ENCODE measurements at regions not wholly inside any gene's neighbourhood (a gene's known extent, or its start where the extent isn't known, plus 50 kb on each side); places are given as distances from the start of the nearest gene placed in this dataset.

DNA sequence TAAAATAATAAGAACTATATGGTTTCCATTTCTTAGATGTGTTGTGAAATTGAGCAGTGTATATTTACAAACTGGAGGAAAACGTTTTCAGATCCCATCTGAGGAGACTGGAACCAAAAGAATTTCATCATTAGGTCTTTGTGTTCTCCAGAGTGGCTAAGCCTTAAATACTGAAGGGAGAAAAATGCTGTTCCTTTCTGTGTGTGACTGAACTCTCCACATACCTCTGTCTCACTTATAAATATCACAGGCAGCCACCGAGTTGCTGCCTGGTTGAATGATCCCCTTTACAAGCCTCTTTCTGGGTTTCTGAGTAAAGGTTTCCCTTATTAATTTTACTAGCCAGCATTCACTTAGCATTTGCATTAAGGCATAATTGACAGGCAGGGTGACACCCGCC, 913.9 kb upstream of the NR2F2 start:
- no peak overlapping the region for H3K27ac ChIP-seq (ENCODE audit: low read length)
- no peaks in the 10 kb centered on the region for H3K27me3 ChIP-seq (ENCODE audit: low read depth, low read length)
- no peaks in the 10 kb centered on the region for H3K9me3 ChIP-seq (ENCODE audit: control insufficient read depth in 1 of 2, low read length in 2 of 2)
- no peak overlapping the region for H3K4me3 ChIP-seq (ENCODE audit: low read depth in 1 of 2, low read length in 2 of 2)
- no peaks in the 10 kb centered on the region for H3K36me3 ChIP-seq (ENCODE audit: control insufficient read depth in 1 of 2, insufficient read depth in 2 of 2, low read length in 2 of 2)
- peaks cover 0 to 5% of the 10 kb centered on the region in 2 donors for H3K4me1 ChIP-seq (ENCODE audit: control insufficient read depth in 1 of 2, insufficient read depth in 2 of 2, low read length in 2 of 2)

DNA sequence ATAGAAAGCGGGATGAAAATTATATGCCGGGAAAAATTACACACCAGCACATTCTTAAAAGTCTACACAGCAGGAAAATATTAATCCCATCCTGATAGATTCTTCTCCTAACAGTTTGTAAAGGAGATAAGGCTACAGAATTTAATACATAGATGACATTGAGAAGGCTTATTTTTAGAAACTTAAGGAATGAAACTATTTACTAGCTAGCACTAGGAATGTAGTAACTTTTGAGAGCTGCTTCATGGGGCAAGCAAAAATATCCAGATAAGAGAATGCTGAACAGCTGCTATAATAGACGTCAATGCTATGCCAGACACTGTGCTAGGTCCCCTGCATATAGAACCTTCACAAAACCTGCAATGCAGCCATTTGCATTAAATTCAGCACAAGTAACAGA, 912.7 kb upstream of the NR2F2 start:
- Histone ChIP-seq H3K27me3 (ENCODE audit: low read depth, low read length) (no peaks in the 10 kb centered on the region), H3K4me1 (ENCODE audit: control insufficient read depth in 1 of 2, insufficient read depth in 2 of 2, low read length in 2 of 2) (peaks cover 0 to 5% of the 10 kb centered on the region in 2 donors), H3K36me3 (ENCODE audit: control insufficient read depth in 1 of 2, insufficient read depth in 2 of 2, low read length in 2 of 2) (no peaks in the 10 kb centered on the region), H3K4me3 (ENCODE audit: low read depth in 1 of 2, low read length in 2 of 2) (no peak overlapping the region), H3K9me3 (ENCODE audit: control insufficient read depth in 1 of 2, low read length in 2 of 2) (no peaks in the 10 kb centered on the region), H3K27ac (ENCODE audit: low read length) (no peak overlapping the region)

DNA sequence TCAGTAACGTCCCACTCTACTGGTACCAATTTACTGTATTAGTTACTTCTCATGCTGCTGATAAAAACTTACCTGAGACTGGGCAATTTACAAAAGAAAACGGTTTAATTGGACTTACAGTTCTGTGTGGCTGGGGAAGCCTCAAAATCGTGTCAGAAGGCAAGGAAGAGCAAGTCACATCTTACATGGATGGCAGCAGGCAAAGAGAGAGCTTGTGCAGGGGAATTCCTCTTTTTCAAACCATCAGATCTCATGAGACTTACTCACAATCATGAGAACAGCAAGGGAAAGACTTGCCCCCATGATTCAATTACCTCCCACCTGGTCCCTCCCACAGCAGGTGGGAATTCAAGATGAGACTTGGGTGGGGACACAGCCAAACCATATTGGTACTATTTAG, 908.2 kb upstream of the NR2F2 start:
- no peaks in the 10 kb centered on the region for H3K36me3 ChIP-seq (ENCODE audit: control insufficient read depth in 1 of 2, insufficient read depth in 2 of 2, low read length in 2 of 2)
- H3K9me3 ChIP-seq (ENCODE audit: control insufficient read depth in 1 of 2, low read length in 2 of 2): no peaks in the 10 kb centered on the region
- no peak overlapping the region for H3K27ac ChIP-seq (ENCODE audit: low read length)
- no peaks in the 10 kb centered on the region for H3K27me3 ChIP-seq (ENCODE audit: low read depth, low read length)
- H3K4me3 ChIP-seq (ENCODE audit: low read depth in 1 of 2, low read length in 2 of 2): no peak overlapping the region
- peaks cover 0 to 5% of the 10 kb centered on the region in 2 donors for H3K4me1 ChIP-seq (ENCODE audit: control insufficient read depth in 1 of 2, insufficient read depth in 2 of 2, low read length in 2 of 2)

DNA sequence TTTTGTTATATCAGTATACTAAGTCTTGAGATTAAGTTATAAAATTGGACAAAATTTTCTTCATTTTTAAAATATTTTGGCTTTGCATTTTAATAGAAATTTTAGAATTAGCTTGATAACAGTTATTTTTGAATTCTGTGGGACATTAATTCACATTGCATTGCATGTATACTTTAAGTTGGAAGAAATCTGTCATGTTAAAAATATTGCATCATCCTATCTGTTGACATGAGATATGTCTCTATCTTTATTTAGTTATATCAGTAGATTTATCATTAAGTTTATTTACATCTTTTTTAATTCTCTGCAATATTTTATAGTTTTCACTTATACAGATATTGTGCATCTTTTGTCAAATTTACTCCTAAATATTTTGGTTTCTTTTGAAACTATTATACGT, 904.6 kb upstream of the NR2F2 start:
- no peaks in the 10 kb centered on the region for H3K36me3 ChIP-seq (ENCODE audit: control insufficient read depth in 1 of 2, insufficient read depth in 2 of 2, low read length in 2 of 2)
- no peaks in the 10 kb centered on the region for H3K27me3 ChIP-seq (ENCODE audit: low read depth, low read length)
- no peaks in the 10 kb centered on the region for H3K9me3 ChIP-seq (ENCODE audit: control insufficient read depth in 1 of 2, low read length in 2 of 2)
- no peak overlapping the region for H3K4me3 ChIP-seq (ENCODE audit: low read depth in 1 of 2, low read length in 2 of 2)
- no peaks in the 10 kb centered on the region for H3K4me1 ChIP-seq (ENCODE audit: control insufficient read depth in 1 of 2, insufficient read depth in 2 of 2, low read length in 2 of 2)
- H3K27ac ChIP-seq (ENCODE audit: low read length): no peak overlapping the region

DNA sequence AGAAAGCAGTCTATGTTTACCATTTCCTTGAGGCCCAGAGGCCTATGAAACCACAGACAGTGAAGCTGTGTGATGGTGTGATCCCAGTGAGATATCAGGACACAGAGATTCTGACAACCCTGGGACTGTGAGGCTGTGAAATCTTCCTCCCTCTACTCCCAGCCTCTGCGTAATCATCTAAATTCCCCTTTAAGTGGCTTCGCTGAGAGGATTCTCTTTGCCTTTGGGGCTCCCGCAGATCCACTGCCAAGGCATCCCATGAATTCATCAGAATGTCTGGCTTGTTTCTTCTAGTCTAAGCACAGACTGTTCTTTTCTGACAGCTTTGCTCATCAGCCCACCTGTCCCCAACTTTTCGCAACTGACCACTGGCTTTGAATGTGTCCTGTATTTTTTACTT, 901.2 kb upstream of the NR2F2 start:
- Histone ChIP-seq H3K27ac (ENCODE audit: low read length) (no peak overlapping the region), H3K36me3 (ENCODE audit: control insufficient read depth in 1 of 2, insufficient read depth in 2 of 2, low read length in 2 of 2) (no peaks in the 10 kb centered on the region), H3K4me3 (ENCODE audit: low read depth in 1 of 2, low read length in 2 of 2) (no peak overlapping the region), H3K9me3 (ENCODE audit: control insufficient read depth in 1 of 2, low read length in 2 of 2) (no peaks in the 10 kb centered on the region), H3K4me1 (ENCODE audit: control insufficient read depth in 1 of 2, insufficient read depth in 2 of 2, low read length in 2 of 2) (no peaks in the 10 kb centered on the region), H3K27me3 (ENCODE audit: low read depth, low read length) (no peaks in the 10 kb centered on the region)

DNA sequence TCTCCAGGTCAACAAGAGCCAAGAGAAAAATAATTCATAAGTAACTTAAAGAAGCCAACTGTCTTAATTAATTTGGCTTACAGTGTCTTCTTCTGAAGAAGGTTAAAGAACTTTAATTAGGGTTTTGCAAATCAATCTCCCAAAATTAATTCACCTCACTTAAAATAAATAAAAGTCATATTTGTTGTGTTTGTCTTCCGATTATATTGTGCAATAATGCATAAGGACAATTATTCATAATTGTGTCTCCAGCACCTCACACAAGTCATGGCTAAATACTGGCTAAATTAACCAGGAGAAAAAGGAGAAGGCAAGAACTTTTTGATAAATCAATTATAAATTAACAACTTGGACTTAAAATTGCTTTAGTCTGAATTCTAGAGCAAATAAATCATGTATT, 899.0 kb upstream of the NR2F2 start:
- Histone ChIP-seq H3K9me3 (ENCODE audit: control insufficient read depth in 1 of 2, low read length in 2 of 2) (no peaks in the 10 kb centered on the region), H3K4me3 (ENCODE audit: low read depth in 1 of 2, low read length in 2 of 2) (no peak overlapping the region), H3K4me1 (ENCODE audit: control insufficient read depth in 1 of 2, insufficient read depth in 2 of 2, low read length in 2 of 2) (no peaks in the 10 kb centered on the region), H3K27ac (ENCODE audit: low read length) (no peak overlapping the region), H3K27me3 (ENCODE audit: low read depth, low read length) (no peaks in the 10 kb centered on the region), H3K36me3 (ENCODE audit: control insufficient read depth in 1 of 2, insufficient read depth in 2 of 2, low read length in 2 of 2) (no peaks in the 10 kb centered on the region)

DNA sequence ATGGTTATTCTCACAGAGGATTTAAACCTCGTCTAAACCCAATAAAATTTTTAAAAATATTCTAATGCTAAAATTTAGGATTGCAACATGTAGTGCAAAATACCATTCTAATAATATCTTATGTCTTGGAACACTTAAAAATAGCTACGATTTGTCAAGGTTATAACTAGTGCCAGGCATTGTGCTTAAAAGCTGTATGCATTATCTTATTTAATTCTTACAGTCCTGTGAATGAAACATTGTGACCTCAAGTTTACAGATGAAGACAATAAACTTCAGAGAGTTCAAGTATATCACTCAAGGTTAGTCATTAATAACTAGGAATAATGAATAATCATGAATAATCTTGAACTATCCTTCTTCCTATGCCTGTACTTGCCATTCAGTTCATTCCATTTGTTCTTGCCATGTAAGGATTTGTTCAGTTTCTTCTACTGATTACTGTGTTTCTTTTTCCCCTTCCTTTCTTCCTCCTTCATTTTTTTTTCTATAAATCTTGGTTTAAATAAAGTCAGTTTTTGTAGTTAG, 897.6 kb upstream of the NR2F2 start:
- Histone ChIP-seq H3K36me3 (ENCODE audit: control insufficient read depth in 1 of 2, insufficient read depth in 2 of 2, low read length in 2 of 2) (no peaks in the 10 kb centered on the region), H3K4me1 (ENCODE audit: control insufficient read depth in 1 of 2, insufficient read depth in 2 of 2, low read length in 2 of 2) (no peaks in the 10 kb centered on the region), H3K9me3 (ENCODE audit: control insufficient read depth in 1 of 2, low read length in 2 of 2) (no peaks in the 10 kb centered on the region), H3K27ac (ENCODE audit: low read length) (no peak overlapping the region), H3K27me3 (ENCODE audit: low read depth, low read length) (no peaks in the 10 kb centered on the region), H3K4me3 (ENCODE audit: low read depth in 1 of 2, low read length in 2 of 2) (no peak overlapping the region)

DNA sequence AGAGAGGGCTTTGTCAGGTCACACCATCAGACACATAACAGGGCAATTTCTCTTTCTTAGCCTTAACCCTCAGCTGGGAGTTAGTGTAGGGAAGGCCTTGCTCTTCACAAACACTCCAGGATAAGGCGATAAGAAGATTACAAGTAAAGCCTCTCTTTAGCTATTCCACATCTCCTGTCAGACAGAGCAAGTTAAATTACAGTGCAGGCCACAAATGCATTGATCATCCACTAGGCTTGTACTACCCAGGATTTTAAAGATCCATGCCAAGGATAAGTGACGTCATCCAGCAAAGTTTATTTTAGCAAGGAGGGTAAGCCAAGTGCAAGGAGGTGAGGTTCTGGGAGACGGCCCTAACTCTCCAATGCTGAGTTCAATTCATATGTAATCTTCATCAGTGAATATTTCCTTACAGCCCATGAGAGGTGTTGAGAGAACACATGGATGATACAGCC, 890.6 kb upstream of the NR2F2 start:
- no peaks in the 10 kb centered on the region for H3K36me3 ChIP-seq (ENCODE audit: control insufficient read depth in 1 of 2, insufficient read depth in 2 of 2, low read length in 2 of 2)
- no peak overlapping the region for H3K27ac ChIP-seq (ENCODE audit: low read length)
- no peak overlapping the region for H3K4me3 ChIP-seq (ENCODE audit: low read depth in 1 of 2, low read length in 2 of 2)
- no peaks in the 10 kb centered on the region for H3K9me3 ChIP-seq (ENCODE audit: control insufficient read depth in 1 of 2, low read length in 2 of 2)
- no peaks in the 10 kb centered on the region for H3K27me3 ChIP-seq (ENCODE audit: low read depth, low read length)
- H3K4me1 ChIP-seq (ENCODE audit: control insufficient read depth in 1 of 2, insufficient read depth in 2 of 2, low read length in 2 of 2): peaks cover 0 to 4% of the 10 kb centered on the region in 2 donors

DNA sequence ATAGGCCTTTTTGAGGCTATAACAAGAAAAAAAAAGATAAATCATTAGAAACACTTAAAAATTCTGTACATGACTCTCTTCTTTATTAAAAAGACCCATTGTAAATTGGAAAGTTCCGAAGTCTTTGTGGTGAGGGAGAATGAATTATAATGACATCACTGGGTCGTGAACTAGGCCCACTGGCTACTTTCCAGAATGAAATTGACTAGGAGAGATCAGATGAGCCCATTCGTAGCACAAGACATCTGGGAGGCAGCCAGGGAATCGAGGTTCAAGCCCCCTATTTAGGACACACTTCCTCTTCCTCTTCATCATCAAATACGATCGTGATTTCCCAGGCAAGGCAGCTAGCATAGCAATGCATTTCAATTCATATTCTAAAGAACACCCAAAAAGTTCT, 889.8 kb upstream of the NR2F2 start:
- H3K4me3 ChIP-seq (ENCODE audit: low read depth in 1 of 2, low read length in 2 of 2): no peak overlapping the region
- no peaks in the 10 kb centered on the region for H3K27me3 ChIP-seq (ENCODE audit: low read depth, low read length)
- H3K4me1 ChIP-seq (ENCODE audit: control insufficient read depth in 1 of 2, insufficient read depth in 2 of 2, low read length in 2 of 2): peaks cover 0 to 4% of the 10 kb centered on the region in 2 donors
- H3K27ac ChIP-seq (ENCODE audit: low read length): no peak overlapping the region
- no peaks in the 10 kb centered on the region for H3K36me3 ChIP-seq (ENCODE audit: control insufficient read depth in 1 of 2, insufficient read depth in 2 of 2, low read length in 2 of 2)
- H3K9me3 ChIP-seq (ENCODE audit: control insufficient read depth in 1 of 2, low read length in 2 of 2): no peaks in the 10 kb centered on the region

DNA sequence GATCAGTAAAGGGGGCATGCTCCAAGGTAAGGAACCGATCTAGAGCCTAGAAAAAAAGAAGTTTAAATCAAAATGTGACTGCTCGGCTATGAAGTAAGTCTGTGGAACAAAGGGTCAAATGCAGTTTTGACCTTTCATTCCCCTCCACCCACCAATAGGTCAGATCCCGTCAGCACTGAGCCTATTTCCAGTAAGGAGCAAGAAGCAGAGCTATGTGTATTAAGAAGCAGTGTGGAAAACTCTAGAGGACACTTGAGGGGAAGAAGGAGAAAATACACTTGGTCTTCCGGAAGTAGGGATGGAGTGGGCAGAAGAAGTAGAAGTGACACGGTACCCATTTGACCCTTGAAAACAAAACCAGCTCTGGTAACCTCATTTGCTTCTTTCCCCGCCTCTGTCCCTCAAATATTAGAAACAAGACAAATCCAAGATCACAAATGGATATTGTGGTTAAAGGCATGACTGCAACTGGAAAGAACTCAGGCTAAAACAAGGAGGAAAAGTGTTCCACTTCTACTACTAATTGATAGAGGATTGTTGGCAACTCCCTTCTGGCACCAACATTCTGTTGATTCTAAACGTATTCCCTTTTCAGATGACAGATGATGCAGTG, 888.3 kb upstream of the NR2F2 start:
- peak overlapping the region; percentile 3 for H3K27ac ChIP-seq (ENCODE audit: low read length)
- no peaks in the 10 kb centered on the region for H3K36me3 ChIP-seq (ENCODE audit: control insufficient read depth in 1 of 2, insufficient read depth in 2 of 2, low read length in 2 of 2)
- H3K4me3 ChIP-seq (ENCODE audit: low read depth in 1 of 2, low read length in 2 of 2): no peak overlapping the region
- H3K27me3 ChIP-seq (ENCODE audit: low read depth, low read length): no peaks in the 10 kb centered on the region
- no peaks in the 10 kb centered on the region for H3K9me3 ChIP-seq (ENCODE audit: control insufficient read depth in 1 of 2, low read length in 2 of 2)
- peaks cover 0 to 8% of the 10 kb centered on the region in 2 donors for H3K4me1 ChIP-seq (ENCODE audit: control insufficient read depth in 1 of 2, insufficient read depth in 2 of 2, low read length in 2 of 2)

DNA sequence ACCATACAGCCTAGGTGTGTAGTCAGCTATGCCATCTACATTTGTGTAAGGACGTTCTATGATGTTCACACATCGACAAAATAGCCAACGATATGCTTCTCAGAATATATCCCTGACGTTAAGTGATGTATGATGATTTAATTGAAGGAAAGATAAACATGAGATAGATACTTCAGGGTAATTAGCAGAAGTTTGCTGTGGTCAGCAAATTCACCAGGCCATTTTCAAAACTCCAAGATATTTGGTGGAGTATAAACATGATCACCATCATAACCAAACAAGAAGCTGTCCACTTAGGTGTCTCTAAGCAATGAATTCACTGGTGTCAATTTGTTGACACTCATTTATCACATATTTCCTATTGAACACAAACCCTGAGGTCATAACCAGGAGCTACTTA, 885.6 kb upstream of the NR2F2 start:
- Histone ChIP-seq H3K4me1 (ENCODE audit: control insufficient read depth in 1 of 2, insufficient read depth in 2 of 2, low read length in 2 of 2) (peaks cover 0 to 8% of the 10 kb centered on the region in 2 donors), H3K27me3 (ENCODE audit: low read depth, low read length) (no peaks in the 10 kb centered on the region), H3K36me3 (ENCODE audit: control insufficient read depth in 1 of 2, insufficient read depth in 2 of 2, low read length in 2 of 2) (no peaks in the 10 kb centered on the region), H3K4me3 (ENCODE audit: low read depth in 1 of 2, low read length in 2 of 2) (no peak overlapping the region), H3K27ac (ENCODE audit: low read length) (no peak overlapping the region), H3K9me3 (ENCODE audit: control insufficient read depth in 1 of 2, low read length in 2 of 2) (no peaks in the 10 kb centered on the region)

DNA sequence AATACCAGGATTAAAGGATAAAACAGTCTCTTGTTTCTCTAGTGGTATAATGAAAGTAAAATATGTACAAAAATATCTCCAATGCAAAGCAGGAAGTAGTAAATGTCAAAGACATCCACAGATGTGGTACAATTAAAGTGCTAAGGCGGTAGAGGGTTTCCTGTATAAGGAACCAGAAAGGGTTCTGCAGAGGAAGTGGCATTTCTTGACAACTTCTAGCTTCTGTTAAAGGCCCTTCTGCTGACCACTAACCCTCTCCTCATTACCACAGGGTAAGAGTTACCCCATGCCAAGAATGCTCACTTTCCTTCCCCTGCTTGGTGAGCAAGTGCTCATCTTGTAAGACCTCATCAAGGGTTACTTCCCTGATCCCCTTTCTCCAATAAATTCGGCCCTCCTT, 883.6 kb upstream of the NR2F2 start:
- Histone ChIP-seq H3K27me3 (ENCODE audit: low read depth, low read length) (no peaks in the 10 kb centered on the region), H3K9me3 (ENCODE audit: control insufficient read depth in 1 of 2, low read length in 2 of 2) (no peaks in the 10 kb centered on the region), H3K36me3 (ENCODE audit: control insufficient read depth in 1 of 2, insufficient read depth in 2 of 2, low read length in 2 of 2) (no peaks in the 10 kb centered on the region), H3K4me1 (ENCODE audit: control insufficient read depth in 1 of 2, insufficient read depth in 2 of 2, low read length in 2 of 2) (peaks cover 0 to 4% of the 10 kb centered on the region in 2 donors), H3K4me3 (ENCODE audit: low read depth in 1 of 2, low read length in 2 of 2) (no peak overlapping the region), H3K27ac (ENCODE audit: low read length) (no peak overlapping the region)
